Smooth muscle cell (in vitro differentiated cells): ENCODE measurements at regions not wholly inside any gene's neighbourhood (a gene's known extent, or its start where the extent isn't known, plus 50 kb on each side); places are given as distances from the start of the nearest gene placed in this dataset.

Experiments
- DNase-seq: peaks from one replicate; lab custom pipeline; 2025; ENCODE audit not compliant: unreplicated experiment; lab: John Stamatoyannopoulos, UW
- H2AFZ ChIP-seq: fragments of 200-600 bp; sonication (generic); 2 replicates; pipeline ENCODE4 v1.6.0; 2016; ENCODE audit warnings: antibody characterized with exemption, low read depth, mild to moderate bottlenecking
- H3F3A ChIP-seq: fragments of 200-600 bp; sonication (generic); 2 replicates; pipeline ENCODE4 v1.6.0; 2017; ENCODE audit warnings: antibody characterized with exemption, low read depth
- H3K27ac ChIP-seq: fragments of 200-600 bp; sonication (generic); 2 replicates; pipeline ENCODE4 v1.5.1; 2016; ENCODE audit warnings: low read depth, mild to moderate bottlenecking
- H3K27me3 ChIP-seq: fragments of 200-600 bp; sonication (generic); 2 replicates; pipeline ENCODE4 v1.6.1; 2016; ENCODE audit warnings: low read depth, mild to moderate bottlenecking
- H3K36me3 ChIP-seq: fragments of 200-600 bp; sonication (generic); 2 replicates; pipeline ENCODE4 v1.5.1; 2016; ENCODE audit warnings: low read depth
- H3K4me1 ChIP-seq: fragments of 200-600 bp; sonication (generic); 2 replicates; pipeline ENCODE4 v1.5.1; 2016; ENCODE audit warnings: low read depth
- H3K4me2 ChIP-seq: fragments of 200-600 bp; sonication (generic); 2 replicates; pipeline ENCODE4 v1.6.0; 2016; ENCODE audit warnings: mild to moderate bottlenecking
- H3K4me3 ChIP-seq: fragments of 200-600 bp; sonication (generic); 2 replicates; pipeline ENCODE4 v1.5.1; 2016; ENCODE audit warnings: mild to moderate bottlenecking
- H3K79me2 ChIP-seq: fragments of 200-600 bp; sonication (generic); 2 replicates; pipeline ENCODE4 v1.6.0; 2016; ENCODE audit warnings: low read depth, mild to moderate bottlenecking
- H3K9ac ChIP-seq: fragments of 200-600 bp; sonication (generic); 2 replicates; pipeline ENCODE4 v1.6.0; 2016; ENCODE audit warnings: low read depth
- H3K9me3 ChIP-seq: fragments of 200-600 bp; sonication (generic); replicated peaks from 2 replicates; pipeline ENCODE4 v1.5.1; 2016; ENCODE audit warnings: low read depth
- H4K20me1 ChIP-seq: fragments of 200-600 bp; sonication (generic); 2 replicates; pipeline ENCODE4 v1.6.0; 2016; ENCODE audit warnings: low read depth
- CTCF ChIP-seq: fragments of 200-600 bp; sonication (generic); IDR thresholded peaks from 2 replicates; pipeline ENCODE4 v1.5.1; 2017; ENCODE audit warnings: borderline replicate concordance, mild to moderate bottlenecking, antibody characterized with exemption; ENCODE audit not compliant: insufficient read depth, poor library complexity, severe bottlenecking
- WGBS: methylation state at CpG from one replicate; pipeline ENCODE4 v1.1.7; 2016; ENCODE audit warnings: low lambda C conversion rate; 5-methylcytosine and 5-hydroxymethylcytosine counted together

GRCh38 chr15:31217067-31217466 lies 109.6 kb upstream of the KLF13 start:
- no peak for DNase-seq
- Histone ChIP-seq H3K27ac (no peak overlapping the region), H3K4me1 (peaks cover 4% of the 10 kb centered on the region), H3K4me3 (no peak overlapping the region), H2AFZ (no peak overlapping the region), H3K79me2 (no peaks in the 10 kb centered on the region), H3K36me3 (no peaks in the 10 kb centered on the region), H3K9me3 (no peaks in the 10 kb centered on the region), H3F3A (peaks cover 8% of the 10 kb centered on the region), H4K20me1 (no peaks in the 10 kb centered on the region), H3K4me2 (no peak overlapping the region), H3K9ac (no peak overlapping the region), H3K27me3 (no peaks in the 10 kb centered on the region)
- 93% methylated on average over 6 of the region's 6 CpGs for WGBS
- TF ChIP-seq CTCF, result no peak

GRCh38 chr15:31217566-31218270 lies 108.9 kb upstream of the KLF13 start:
- peaks cover 8% of the 10 kb centered on the region for H3F3A ChIP-seq
- DNase-seq, result no peak
- no peak overlapping the region for H3K27ac ChIP-seq
- 96% methylated on average over 10 of the region's 10 CpGs for WGBS
- TF ChIP-seq CTCF, result no peak
- no peak overlapping the region for H3K4me3 ChIP-seq
- no peak overlapping the region for H2AFZ ChIP-seq
- H3K4me1 ChIP-seq, result peaks cover 4% of the 10 kb centered on the region
- H3K79me2 ChIP-seq, result no peaks in the 10 kb centered on the region
- H3K4me2 ChIP-seq, result no peak overlapping the region
- no peak overlapping the region for H3K9ac ChIP-seq
- H4K20me1 ChIP-seq, result no peaks in the 10 kb centered on the region
- H3K27me3 ChIP-seq, result no peaks in the 10 kb centered on the region
- H3K9me3 ChIP-seq, result no peaks in the 10 kb centered on the region
- H3K36me3 ChIP-seq, result no peaks in the 10 kb centered on the region

- TF ChIP-seq CTCF, result no peak
- Histone ChIP-seq H3K27ac (no peak overlapping the region), H4K20me1 (no peaks in the 10 kb centered on the region), H3K9ac (no peak overlapping the region), H3K4me2 (no peak overlapping the region), H3K4me3 (no peak overlapping the region), H3K9me3 (no peaks in the 10 kb centered on the region), H3K79me2 (no peaks in the 10 kb centered on the region), H3K4me1 (peaks cover 4% of the 10 kb centered on the region), H3K36me3 (no peaks in the 10 kb centered on the region), H3K27me3 (no peaks in the 10 kb centered on the region), H3F3A (peaks cover 8% of the 10 kb centered on the region), H2AFZ (no peak overlapping the region)
- WGBS, result 60% methylated on average over 3 of the region's 3 CpGs
- DNase-seq, result no peak
Measured at GRCh38 chr15:31219221-31219620, 107.4 kb upstream of the KLF13 start.

GRCh38 chr15:31221936-31222515 lies 104.6 kb upstream of the KLF13 start:
- Histone ChIP-seq H3K4me3 (no peak overlapping the region), H2AFZ (no peak overlapping the region), H3K4me1 (no peaks in the 10 kb centered on the region), H3K9me3 (no peaks in the 10 kb centered on the region), H3K27me3 (no peaks in the 10 kb centered on the region), H4K20me1 (no peaks in the 10 kb centered on the region), H3F3A (no peaks in the 10 kb centered on the region), H3K4me2 (no peak overlapping the region), H3K9ac (no peak overlapping the region), H3K79me2 (no peaks in the 10 kb centered on the region), H3K27ac (no peak overlapping the region), H3K36me3 (no peaks in the 10 kb centered on the region)
- DNase-seq, result no peak
- WGBS, result 74% methylated on average over 11 of the region's 11 CpGs
- no peak for TF ChIP-seq CTCF
